Lower leg skin (tissue), 3 donors: ENCODE measurements at regions not wholly inside any gene's neighbourhood (a gene's known extent, or its start where the extent isn't known, plus 50 kb on each side); places are given as distances from the start of the nearest gene placed in this dataset.

Source experiments
- CTCF ChIP-seq, 3 donors: fragments of 450-650 bp; IDR thresholded peaks; one replicate each; pipeline ENCODE4 v1.5.1; 2016; ENCODE audit warnings: antibody characterized with exemption in 3 of 3, mild to moderate bottlenecking in 3 of 3, moderate library complexity in 2 of 3
- POLR2A ChIP-seq, 2 donors: fragments of 450-650 bp; IDR thresholded peaks; one replicate each; pipeline ENCODE4 v1.6.1; 2016 to 2017; ENCODE audit warnings: antibody characterized with exemption in 2 of 2, mild to moderate bottlenecking in 1 of 2, moderate library complexity in 1 of 2

- TF ChIP-seq CTCF (IDR thresholded peaks at IDR 0.05) (no peak), POLR2A (IDR thresholded peaks at IDR 0.05) (no peak)
Measured at GRCh38 chr15:62841891-62842559, 200.5 kb upstream of the TPM1 start.
